B cell (primary cell): ENCODE measurements at regions not wholly inside any gene's neighbourhood (a gene's known extent, or its start where the extent isn't known, plus 50 kb on each side); places are given as distances from the start of the nearest gene placed in this dataset.

Experiments used
- CTCF ChIP-seq: fragments of 200-600 bp; IDR thresholded peaks from one replicate; pipeline ENCODE4 v1.8.0; 2022; ENCODE audit warnings: antibody characterized with exemption, mild to moderate bottlenecking
- EZH2 ChIP-seq: IDR thresholded peaks from 2 replicates; pipeline ENCODE4 v1.6.1; 2012; ENCODE audit warnings: borderline replicate concordance, low read depth, mild to moderate bottlenecking, moderate library complexity, low read length; ENCODE audit not compliant: insufficient read depth, poor library complexity, severe bottlenecking

DNA sequence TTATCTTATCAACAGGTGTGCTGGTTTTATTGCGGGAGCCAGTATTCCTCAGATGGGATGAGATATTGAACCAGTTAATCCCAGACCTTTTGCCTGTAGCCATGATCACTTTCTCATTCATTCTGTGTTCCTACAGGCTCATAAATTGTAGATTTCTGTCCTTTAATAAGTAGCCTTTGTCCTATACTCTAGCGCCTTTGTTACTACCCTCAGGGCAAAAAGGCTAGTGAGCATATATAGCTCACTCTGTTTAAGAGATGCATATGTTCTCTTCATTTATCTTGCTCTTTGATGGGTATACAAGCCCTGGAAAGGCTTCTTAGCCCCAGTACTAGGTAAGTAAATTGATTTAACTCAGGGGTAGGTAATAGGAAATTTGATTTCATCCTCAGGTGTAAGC lies 95.1 kb downstream of the OXSM start:
- TF ChIP-seq CTCF (no peak), EZH2 (no peak)
